Neural progenitor cell (in vitro differentiated cells): ENCODE measurements at regions not wholly inside any gene's neighbourhood (a gene's known extent, or its start where the extent isn't known, plus 50 kb on each side); places are given as distances from the start of the nearest gene placed in this dataset.

ENCODE experiments used
- CTCF ChIP-seq: fragments of 200-600 bp; sonication (generic); IDR thresholded peaks from 2 replicates; pipeline ENCODE4 v1.5.1; 2017; ENCODE audit warnings: antibody characterized with exemption, mild to moderate bottlenecking
- EZH2 ChIP-seq: fragments of 200-600 bp; sonication (generic); IDR thresholded peaks from 2 replicates; pipeline ENCODE4 v1.6.1; 2017; ENCODE audit warnings: antibody characterized with exemption, mild to moderate bottlenecking, moderate library complexity
- EZH2phosphoT487 ChIP-seq: fragments of 200-600 bp; sonication (generic); IDR thresholded peaks from 2 replicates; pipeline ENCODE4 v1.6.1; 2017; ENCODE audit warnings: antibody characterized with exemption

GRCh38 chr6:90461383-90461782 is 125.5 kb downstream of the MAP3K7 start:
- TF ChIP-seq EZH2, result no peak
- TF ChIP-seq CTCF, result no peak
- TF ChIP-seq EZH2phosphoT487, result no peak
